ENCODE measurements at regions not wholly inside any gene's neighbourhood (a gene's known extent, or its start where the extent isn't known, plus 50 kb on each side); places are given as distances from the start of the nearest gene placed in this dataset.

- no peak for TF ChIP-seq CTCF (IDR thresholded peaks at IDR 0.05 in 8 of 11, conservative IDR thresholded peaks at IDR 0.05 in 3 of 11)
- TF ChIP-seq POLR2A (IDR thresholded peaks at IDR 0.05): no peak
- TF ChIP-seq POLR2AphosphoS5 (IDR thresholded peaks at IDR 0.05): no peak
Observed at GRCh38 chr15:87728998-87729397, 527.5 kb downstream of the NTRK3 start.
